SH-SY5Y (cell line): ENCODE measurements at regions not wholly inside any gene's neighbourhood (a gene's known extent, or its start where the extent isn't known, plus 50 kb on each side); places are given as distances from the start of the nearest gene placed in this dataset.

ENCODE experiments used
- GATA2 ChIP-seq: IDR thresholded peaks from 2 replicates; pipeline ENCODE4 v1.6.1; 2011; ENCODE audit warnings: mild to moderate bottlenecking, low read depth, low read length
- GATA3 ChIP-seq: IDR thresholded peaks from 2 replicates; pipeline ENCODE4 v1.6.1; 2011; ENCODE audit warnings: low read depth, mild to moderate bottlenecking, low read length, moderate library complexity

DNA sequence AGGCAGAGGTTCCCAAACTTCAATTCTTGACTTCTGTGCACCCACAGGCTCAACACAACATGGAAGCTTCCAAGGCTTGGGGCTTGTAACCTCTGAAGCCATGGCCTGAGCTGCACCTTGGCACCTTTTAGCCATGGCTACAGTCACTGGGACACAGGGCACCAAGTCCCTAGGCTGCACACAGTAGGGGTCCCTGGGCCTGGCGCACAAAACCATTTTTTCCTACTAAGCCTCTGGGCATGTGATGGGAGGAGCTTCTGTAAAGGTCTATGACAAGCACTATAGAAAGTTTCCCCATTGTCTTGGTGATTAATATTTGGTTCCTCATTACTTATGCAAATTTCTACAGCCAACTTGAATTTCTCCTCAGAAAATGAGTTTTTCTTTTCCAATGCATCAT is 420.9 kb upstream of the GRM3 start:
- no peak for TF ChIP-seq GATA3
- no peak for TF ChIP-seq GATA2
